ENCODE measurements at regions not wholly inside any gene's neighbourhood (a gene's known extent, or its start where the extent isn't known, plus 50 kb on each side); places are given as distances from the start of the nearest gene placed in this dataset.

- H3K27me3 Mint-ChIP-seq (ENCODE audit: low read depth, unreplicated experiment) = peaks cover 3% of the 10 kb centered on the region
- H3K27ac Mint-ChIP-seq (ENCODE audit: unreplicated experiment) = no peak overlapping the region
- H3K4me2 ChIP-seq (ENCODE audit: low read length) = no peak overlapping the region
- no peak overlapping the region for H3K9ac ChIP-seq (ENCODE audit: low read length)
- no peak overlapping the region for H2AFZ ChIP-seq (ENCODE audit: low read depth, low read length)
- H3K4me3 Mint-ChIP-seq (ENCODE audit: unreplicated experiment) = no peak overlapping the region
- H3K4me1 ChIP-seq (ENCODE audit: insufficient read depth, low read length) = no peaks in the 10 kb centered on the region
- H3K79me2 ChIP-seq (ENCODE audit: insufficient read depth, low read length) = no peaks in the 10 kb centered on the region
- no peak overlapping the region for H3K27ac ChIP-seq (ENCODE audit: low read depth, low read length)
- H3K27me3 ChIP-seq (ENCODE audit: insufficient read depth, low read length) = peaks cover 6% of the 10 kb centered on the region
- peaks cover 11% of the 10 kb centered on the region for H3K9me3 Mint-ChIP-seq (ENCODE audit: unreplicated experiment)
- no peaks in the 10 kb centered on the region for H3K4me1 Mint-ChIP-seq (ENCODE audit: low read depth, unreplicated experiment)
- H3K36me3 ChIP-seq (ENCODE audit: insufficient read depth, low read length) = no peaks in the 10 kb centered on the region
- peak; percentile 30 for DNase-seq (ENCODE audit: low read depth)
- H4K20me1 ChIP-seq (ENCODE audit: insufficient read depth, low read length) = no peaks in the 10 kb centered on the region
- H3K4me3 ChIP-seq (ENCODE audit: insufficient read depth, low read depth, low read length) = no peak overlapping the region
- TF ChIP-seq EZH2 (IDR thresholded peaks at IDR 0.05; ENCODE audit: insufficient read depth, low read length) (no peak), CTCF (IDR thresholded peaks at IDR 0.05; ENCODE audit: insufficient read depth, low read depth, low read length) (peak; percentile 99)
- no peaks in the 10 kb centered on the region for H3K36me3 Mint-ChIP-seq (ENCODE audit: low read depth, unreplicated experiment)
- H3K9me3 ChIP-seq (ENCODE audit: insufficient read depth, low read depth, low read length) = no peaks in the 10 kb centered on the region
- peak; percentile 94 for FAIRE-seq
These were observed 213.4 kb upstream of the GATA6 start for GRCh38 chr18:21955757-21956652.

- no peaks in the 10 kb centered on the region for H3K4me1 Mint-ChIP-seq (ENCODE audit: low read depth, unreplicated experiment)
- no peaks in the 10 kb centered on the region for H3K36me3 ChIP-seq (ENCODE audit: insufficient read depth, low read length)
- H3K27ac Mint-ChIP-seq (ENCODE audit: unreplicated experiment) = no peak overlapping the region
These were observed 211.1 kb upstream of the GATA6 start for GRCh38 chr18:21958263-21958662.

More at GRCh38 chr18:21958263-21958662, 211.1 kb upstream of the GATA6 start:
- DNase-seq (ENCODE audit: low read depth) (no peak), FAIRE-seq (no peak)
- H3K4me2 ChIP-seq (ENCODE audit: low read length) = no peak overlapping the region
- peaks cover 8% of the 10 kb centered on the region for H3K27me3 Mint-ChIP-seq (ENCODE audit: low read depth, unreplicated experiment)
- TF ChIP-seq CTCF (IDR thresholded peaks at IDR 0.05; ENCODE audit: insufficient read depth, low read depth, low read length) = no peak
- no peak for TF ChIP-seq EZH2 (IDR thresholded peaks at IDR 0.05; ENCODE audit: insufficient read depth, low read length)
- no peak overlapping the region for H3K4me3 Mint-ChIP-seq (ENCODE audit: unreplicated experiment)
- H3K36me3 Mint-ChIP-seq (ENCODE audit: low read depth, unreplicated experiment) = no peaks in the 10 kb centered on the region
- H3K9me3 ChIP-seq (ENCODE audit: insufficient read depth, low read depth, low read length) = no peaks in the 10 kb centered on the region
- no peak overlapping the region for H3K4me3 ChIP-seq (ENCODE audit: insufficient read depth, low read depth, low read length)
- no peak overlapping the region for H2AFZ ChIP-seq (ENCODE audit: low read depth, low read length)
- no peaks in the 10 kb centered on the region for H3K79me2 ChIP-seq (ENCODE audit: insufficient read depth, low read length)
- H3K9ac ChIP-seq (ENCODE audit: low read length) = no peak overlapping the region
- H3K4me1 ChIP-seq (ENCODE audit: insufficient read depth, low read length) = no peaks in the 10 kb centered on the region
- no peaks in the 10 kb centered on the region for H4K20me1 ChIP-seq (ENCODE audit: insufficient read depth, low read length)
- no peak overlapping the region for H3K27ac ChIP-seq (ENCODE audit: low read depth, low read length)
- peaks cover 11% of the 10 kb centered on the region for H3K9me3 Mint-ChIP-seq (ENCODE audit: unreplicated experiment)
- H3K27me3 ChIP-seq (ENCODE audit: insufficient read depth, low read length) = peaks cover 9% of the 10 kb centered on the region

Measured in astrocyte (in vitro differentiated cells and primary cell).